Forelimb muscle (tissue), 1 donor: ENCODE measurements at regions not wholly inside any gene's neighbourhood (a gene's known extent, or its start where the extent isn't known, plus 50 kb on each side); places are given as distances from the start of the nearest gene placed in this dataset.

Experiments
- DNase-seq: peaks from one replicate; pipeline ENCODE4 v3.0.0-alpha.2; 2013; ENCODE audit warnings: low read depth

DNA sequence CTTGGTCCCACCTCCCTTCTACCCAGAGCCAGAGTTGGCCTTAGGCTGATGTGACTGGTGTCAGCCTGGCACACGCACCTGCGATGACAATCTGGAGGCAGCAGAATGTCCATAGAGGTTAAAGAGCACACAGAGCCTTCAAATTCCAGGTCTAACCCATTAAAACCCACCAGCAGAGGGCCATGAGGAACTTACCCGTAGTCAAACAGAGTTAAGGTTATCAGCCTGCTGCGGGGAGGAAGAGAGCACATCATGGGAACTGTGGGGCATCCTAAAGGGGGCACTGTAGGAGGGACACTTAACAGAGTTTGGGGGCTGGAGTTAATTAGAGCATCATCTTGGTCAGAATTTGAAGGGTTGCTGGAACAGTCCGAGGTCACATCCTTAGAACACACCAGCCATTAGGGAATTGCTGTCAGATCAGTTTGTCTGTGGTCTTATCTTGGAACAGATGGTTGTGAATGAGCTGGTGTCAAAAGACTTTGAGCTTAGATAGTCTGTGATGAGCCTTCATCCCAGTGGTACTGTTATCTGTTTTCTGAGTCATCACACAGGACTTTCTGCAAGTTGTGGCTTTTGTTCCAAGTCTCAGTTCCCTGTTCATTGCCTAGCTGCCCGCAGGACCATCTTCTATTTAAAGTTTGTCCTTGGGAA lies 248.6 kb downstream of the LOXHD1 start:
- DNase-seq: no peak

DNA sequence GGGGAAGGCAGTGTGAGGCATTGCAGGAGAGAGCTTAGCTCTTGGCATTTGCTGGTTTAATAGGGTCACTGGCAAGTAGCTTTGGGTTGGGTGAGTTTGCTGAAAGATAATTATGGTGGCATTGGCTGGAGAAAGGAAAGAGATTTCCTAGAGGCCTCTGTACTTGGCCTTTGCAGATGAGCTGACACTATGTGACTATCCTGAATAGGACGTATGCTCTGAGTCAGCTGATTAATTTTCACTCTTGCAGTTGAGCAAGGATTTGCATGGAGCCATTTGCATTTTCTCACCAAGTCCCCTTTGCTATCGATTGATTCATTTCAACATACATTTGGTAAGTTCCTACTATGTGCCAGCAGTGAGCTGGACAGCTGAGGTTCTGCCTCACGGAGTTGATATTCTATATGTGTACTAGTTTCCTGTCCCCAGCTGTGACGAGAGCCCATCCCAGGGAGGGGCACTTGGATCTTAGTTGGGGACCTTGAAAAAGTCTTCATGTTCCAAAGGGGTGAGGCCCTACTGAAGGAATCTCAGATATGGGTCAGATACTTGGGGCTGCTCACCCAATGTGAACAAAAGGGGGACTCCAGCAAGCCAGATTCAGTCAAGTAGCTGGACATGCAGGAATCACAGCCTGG lies 245.7 kb downstream of the LOXHD1 start:
- DNase-seq: no peak

GRCh38 chr18:46411867-46412690 lies 244.9 kb downstream of the LOXHD1 start:
- DNase-seq: no peak

- no peak for DNase-seq
These were observed 244.1 kb downstream of the LOXHD1 start for GRCh38 chr18:46412916-46413315.

- DNase-seq: no peak
These were observed 243.3 kb downstream of the LOXHD1 start for GRCh38 chr18:46413684-46414083.

DNA sequence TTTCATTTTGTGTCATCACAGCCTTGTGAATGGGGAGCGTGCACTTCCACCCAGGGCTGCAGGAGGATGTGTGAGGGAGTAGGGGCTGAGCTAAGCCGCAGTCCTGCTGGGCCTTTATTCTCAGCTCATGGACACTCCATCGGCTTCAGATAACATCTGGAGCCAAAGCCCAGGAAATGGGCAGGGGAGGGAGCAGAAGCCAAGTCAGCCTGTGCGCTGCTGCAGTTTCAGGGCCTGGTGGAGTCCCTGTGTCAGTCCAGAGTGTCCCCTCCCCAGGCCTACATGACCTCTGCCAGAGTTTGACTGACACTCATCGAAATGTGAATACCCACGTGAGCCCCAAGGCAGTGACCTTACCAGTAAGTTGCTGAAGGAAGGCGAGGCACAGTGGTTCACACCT lies 242.2 kb downstream of the LOXHD1 start:
- no peak for DNase-seq

DNA sequence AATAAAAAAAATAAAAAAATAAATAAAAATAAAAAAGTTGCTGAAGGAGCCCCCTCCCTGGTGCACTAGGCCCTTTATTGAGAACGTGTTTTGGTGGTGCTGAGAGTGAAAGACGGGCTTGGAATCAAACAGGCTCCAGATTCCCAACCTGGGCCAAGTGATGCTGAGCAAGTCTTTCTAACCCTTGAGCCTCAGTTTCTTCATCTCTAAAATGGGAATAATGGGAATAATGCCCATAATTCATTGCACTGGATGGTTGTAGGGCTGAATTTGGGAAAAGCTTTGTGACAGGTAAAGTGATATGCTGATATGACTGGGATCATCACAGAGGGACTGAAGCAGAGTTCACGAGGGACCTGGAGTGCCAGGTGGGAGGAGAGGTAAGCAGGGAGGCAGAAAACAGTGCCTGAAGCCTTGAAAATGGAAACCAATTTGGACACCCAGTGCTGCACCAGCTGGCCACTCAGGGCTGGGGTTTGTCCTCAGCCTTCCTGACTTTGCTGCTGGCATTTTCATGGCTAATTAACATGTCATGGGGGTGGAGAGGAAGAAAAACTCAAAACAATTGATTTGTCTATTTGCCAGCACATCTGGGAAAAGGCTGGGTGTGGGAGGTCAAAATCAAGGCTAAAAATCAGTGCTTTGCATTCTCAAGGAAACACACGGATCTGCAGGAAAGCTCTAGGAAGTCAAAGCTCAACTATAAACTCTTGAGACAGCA lies 241.3 kb downstream of the LOXHD1 start:
- DNase-seq: no peak

DNA sequence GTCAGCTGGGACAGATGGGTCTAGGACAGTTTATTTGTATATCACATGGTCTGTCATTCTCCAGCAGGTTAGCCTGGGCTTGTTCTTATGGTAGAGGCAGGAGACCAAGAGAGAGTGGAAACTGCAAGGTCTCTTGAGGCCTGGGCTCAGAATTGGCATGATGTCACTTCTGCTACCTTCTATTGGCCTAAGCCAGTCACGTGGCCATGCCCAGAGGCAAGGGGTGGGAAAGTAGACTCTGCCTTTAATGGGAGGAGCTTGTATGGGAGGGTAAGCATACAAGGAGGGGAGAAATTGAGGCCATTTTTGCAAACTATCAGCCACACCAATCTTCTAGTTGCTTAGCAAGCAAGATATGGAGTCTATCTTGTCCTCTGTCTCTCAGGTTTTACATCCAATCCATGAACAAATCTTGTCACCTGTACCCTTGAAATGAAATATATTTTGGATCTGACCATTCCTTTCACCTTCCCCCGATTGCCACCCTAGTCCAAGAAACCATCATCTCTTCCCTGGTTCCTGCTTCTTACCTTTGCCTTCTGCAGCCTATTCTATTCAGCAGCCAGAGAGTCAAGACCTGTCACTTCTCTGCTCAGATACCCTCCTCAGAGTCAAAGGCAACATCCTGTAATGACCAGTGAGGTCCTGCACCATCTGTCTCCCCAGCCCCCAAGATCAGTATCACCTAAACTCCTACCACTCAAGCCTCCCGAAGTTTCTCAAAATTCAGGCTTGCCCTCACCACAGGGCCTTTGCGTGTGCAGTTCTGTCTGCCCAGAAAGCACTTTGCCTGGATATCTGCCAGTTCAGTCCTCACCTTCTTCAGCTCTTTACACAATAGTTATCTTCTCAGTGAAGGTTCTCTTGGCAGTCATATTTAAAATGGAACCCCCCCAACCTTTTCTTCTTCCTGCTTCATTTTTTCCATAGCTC lies 240.0 kb downstream of the LOXHD1 start:
- no peak for DNase-seq

GRCh38 chr18:46418663-46419260 lies 238.3 kb downstream of the LOXHD1 start:
- DNase-seq: no peak

- DNase-seq: no peak
These were observed 237.5 kb downstream of the LOXHD1 start for GRCh38 chr18:46419391-46420141.

GRCh38 chr18:46421973-46422551 lies 235.0 kb downstream of the LOXHD1 start:
- DNase-seq: no peak

GRCh38 chr18:46422552-46423055 lies 234.4 kb downstream of the LOXHD1 start:
- DNase-seq: no peak

DNA sequence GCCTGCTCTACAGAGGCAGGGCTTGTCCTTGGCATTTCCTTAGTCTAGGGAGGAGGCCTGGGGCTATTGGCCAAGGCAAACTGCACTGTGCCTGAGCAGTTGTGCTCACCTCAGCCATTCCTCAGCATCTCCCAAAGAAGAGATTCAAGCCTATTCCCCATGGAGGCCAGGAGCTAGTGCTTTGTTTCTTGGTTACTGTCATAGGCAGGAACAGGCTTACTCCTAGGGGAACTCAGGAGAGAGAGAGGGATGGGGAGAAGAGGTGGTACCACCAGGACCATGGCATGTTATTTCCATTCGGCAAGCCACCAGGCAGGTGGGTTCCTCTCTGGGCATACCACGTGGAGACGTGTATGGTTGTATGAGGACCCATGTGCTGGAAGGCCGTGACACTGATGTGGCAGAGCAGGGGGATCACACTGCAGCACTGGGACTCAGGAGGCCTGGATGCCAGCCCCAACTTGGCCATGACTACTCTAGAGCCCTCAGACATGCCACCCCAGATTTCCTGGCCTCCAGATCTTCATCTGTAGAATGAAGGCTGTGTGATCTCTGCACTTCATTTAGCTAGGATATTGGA lies 233.7 kb downstream of the LOXHD1 start:
- DNase-seq: no peak

DNA sequence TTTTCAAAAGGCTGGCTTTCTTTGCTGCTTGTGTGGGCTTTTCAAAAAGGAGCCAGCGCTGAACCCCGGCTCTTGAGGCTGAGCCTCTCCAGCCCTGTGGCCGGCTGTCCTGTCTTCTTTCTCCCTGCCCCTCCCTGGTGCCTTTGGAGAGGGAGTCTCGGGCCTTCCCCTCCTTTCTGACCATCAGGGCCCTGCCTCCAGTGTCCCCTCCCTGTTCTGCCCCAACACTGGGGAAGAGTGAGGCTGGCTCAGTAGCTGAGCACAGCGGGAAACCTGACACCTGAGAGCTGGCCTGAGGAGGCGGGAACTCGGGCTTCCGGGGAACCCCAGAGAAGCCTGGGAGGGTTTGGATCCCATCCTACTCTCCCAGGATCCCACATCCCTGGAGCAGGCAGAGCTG lies 232.1 kb downstream of the LOXHD1 start:
- DNase-seq: no peak

DNA sequence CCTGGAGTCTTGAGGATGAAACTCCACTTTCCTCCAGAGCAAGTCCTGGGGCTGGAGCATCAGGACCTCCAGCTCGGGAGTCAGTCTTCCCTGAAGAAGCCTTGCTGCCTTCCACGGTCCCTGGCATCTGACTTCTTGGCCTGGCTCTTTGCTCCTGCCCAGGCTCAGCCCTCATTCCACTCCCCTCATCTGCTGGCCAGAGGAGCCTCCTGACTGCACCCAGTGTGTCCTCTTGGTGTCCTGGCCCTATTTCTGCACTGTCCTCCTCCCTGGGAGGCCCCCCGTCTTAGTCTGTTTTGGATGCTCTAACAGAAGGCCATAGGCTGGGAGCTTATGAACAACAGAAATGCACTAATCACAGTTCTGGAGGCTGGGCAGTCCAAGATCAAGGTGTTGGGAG lies 231.5 kb downstream of the LOXHD1 start:
- no peak for DNase-seq

DNA sequence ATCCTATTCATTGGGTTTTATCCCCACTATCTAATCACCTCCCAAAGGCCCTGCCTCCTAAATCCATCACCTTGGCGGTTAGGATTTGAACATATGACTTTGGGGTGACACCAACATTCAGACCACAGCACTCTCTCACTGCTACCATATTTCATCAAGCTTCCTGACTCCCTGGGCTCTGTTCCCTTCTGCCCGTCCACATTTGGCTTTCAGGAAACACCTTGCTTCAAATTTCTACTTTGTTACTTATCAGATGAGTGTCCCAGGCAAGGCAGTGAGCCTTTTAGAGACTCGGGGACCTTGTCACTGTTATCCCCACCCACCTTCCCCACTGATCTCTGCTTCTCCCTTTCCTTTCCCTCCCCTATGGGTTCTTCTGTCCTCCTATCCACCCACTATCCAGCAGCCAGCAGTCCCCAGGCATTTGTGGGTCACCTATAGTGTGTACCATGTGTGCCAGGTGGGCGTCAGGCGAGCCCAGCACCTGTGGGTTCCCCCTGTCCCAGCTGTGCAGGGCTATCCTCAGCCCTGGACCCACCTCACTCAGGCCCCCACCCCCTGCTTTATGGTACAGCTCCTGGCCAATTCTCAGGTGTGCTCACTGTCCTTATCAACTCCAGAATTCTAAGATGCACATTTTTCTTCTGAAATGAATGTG lies 230.9 kb downstream of the LOXHD1 start:
- DNase-seq: no peak

GRCh38 chr18:46426679-46427047 lies 230.4 kb downstream of the LOXHD1 start:
- DNase-seq: no peak
